SK-N-SH treated with all-trans-retinoic acid at 6 μM for 48 hours (cell line): ENCODE measurements at regions not wholly inside any gene's neighbourhood (a gene's known extent, or its start where the extent isn't known, plus 50 kb on each side); places are given as distances from the start of the nearest gene placed in this dataset.

Source experiments
- ARNTL ChIP-seq: fragments of 450-650 bp; formaldehyde crosslinking; IDR thresholded peaks from 2 replicates; pipeline ENCODE4 v1.5.0; 2020; ENCODE audit warnings: low read depth, mild to moderate bottlenecking, moderate library complexity, borderline replicate concordance
- CSDC2 ChIP-seq: fragments of 250-450 bp; sonication (Bioruptor Pico); IDR thresholded peaks from 2 replicates; pipeline ENCODE4 v1.5.0; 2020; ENCODE audit warnings: mild to moderate bottlenecking, moderate library complexity
- ISL1 ChIP-seq: fragments of 250-450 bp; sonication (Bioruptor Pico); IDR thresholded peaks from 2 replicates; pipeline ENCODE4 v2.1.2; 2022; ENCODE audit warnings: mild to moderate bottlenecking, moderate library complexity
- TOX ChIP-seq: fragments of 250-450 bp; sonication (Bioruptor Pico); IDR thresholded peaks from 2 replicates; pipeline ENCODE4 v1.8.0; 2021; ENCODE audit warnings: mild to moderate bottlenecking, moderate library complexity, borderline replicate concordance
- ZNF565 ChIP-seq: fragments of 450-650 bp; formaldehyde crosslinking; conservative IDR thresholded peaks from 2 replicates; pipeline ENCODE4 v1.5.0; 2020; ENCODE audit warnings: low read depth, mild to moderate bottlenecking, moderate library complexity
- ZNF8 ChIP-seq: fragments of 450-650 bp; formaldehyde crosslinking; IDR thresholded peaks from 2 replicates; pipeline ENCODE4 v1.5.0; 2020; ENCODE audit warnings: mild to moderate bottlenecking, moderate library complexity

- TF ChIP-seq CSDC2 (CRISPR knock-in tag) (no peak), ZNF8 (CRISPR knock-in tag) (no peak), ZNF565 (CRISPR knock-in tag) (no peak), TOX (no peak), ARNTL (CRISPR knock-in tag) (no peak), ISL1 (no peak)
Measured at GRCh38 chr5:108543486-108543885, 161.6 kb upstream of the FBXL17 start.
